ENCODE measurements at regions not wholly inside any gene's neighbourhood (a gene's known extent, or its start where the extent isn't known, plus 50 kb on each side); places are given as distances from the start of the nearest gene placed in this dataset.

- TF ChIP-seq POLR2AphosphoS5 (IDR thresholded peaks at IDR 0.05; ENCODE audit: low read depth): no peak
- no peak for TF ChIP-seq CTCF (IDR thresholded peaks at IDR 0.05; ENCODE audit: insufficient read depth, low read length)
These were observed 99.6 kb downstream of the PCDH18 start for GRCh38 chr4:137432446-137433311.

Measured in HL-60 (cell line).